PC-3 (cell line): ENCODE measurements at regions not wholly inside any gene's neighbourhood (a gene's known extent, or its start where the extent isn't known, plus 50 kb on each side); places are given as distances from the start of the nearest gene placed in this dataset.

Source experiments
- ATAC-seq: fragments of 200-7000 bp; cut with Tn5 transposase; 2 replicates; pipeline ENCODE4 v1.9.1; 2020; ENCODE audit warnings: mild to moderate bottlenecking, moderate library complexity
- BruUV-seq: library from RNA; stranded (reverse); fragments of 400-500 nt; replicated peaks from 2 replicates; lab custom pipeline; 2021; lab: Mats Ljungman, UMichigan
- CTCF ChIA-PET: fragments of 300-600 bp; sonication (Branson Sonifier 250); formaldehyde crosslinking; loops from one replicate; lab custom pipeline; 2022; ENCODE audit warnings: antibody characterized with exemption; lab: Charles Lee
- POLR2A ChIA-PET: fragments of 300-600 bp; sonication (Branson Sonifier 250); formaldehyde crosslinking; loops from one replicate; lab custom pipeline; 2022; ENCODE audit warnings: antibody characterized with exemption; ENCODE audit not compliant: unreplicated experiment; lab: Charles Lee
- DNase-seq: peaks from one replicate; pipeline ENCODE4 v3.0.0-alpha.2; 2015
- H2AFZ ChIP-seq: fragments of 300-600 bp; sonication (generic); 2 replicates; pipeline ENCODE4 v1.6.0; 2016; ENCODE audit warnings: antibody characterized with exemption, low read length
- H3F3A ChIP-seq: fragments of 300-600 bp; sonication (generic); one replicate; pipeline ENCODE4 v1.6.0; 2017; ENCODE audit warnings: antibody characterized with exemption, low read length, control low read depth, mild to moderate bottlenecking; ENCODE audit not compliant: unreplicated experiment
- H3K27ac ChIP-seq: fragments of 300-600 bp; sonication (generic); 2 replicates; pipeline ENCODE4 v1.5.1; 2016; ENCODE audit warnings: mild to moderate bottlenecking, low read length
- H3K27me3 ChIP-seq: fragments of 300-600 bp; sonication (generic); 2 replicates; pipeline ENCODE4 v1.6.1; 2016; ENCODE audit warnings: low read length, mixed read lengths
- H3K36me3 ChIP-seq: fragments of 300-600 bp; sonication (generic); 2 replicates; pipeline ENCODE4 v1.6.1; 2016; ENCODE audit warnings: low read depth, mixed run types, low read length, mixed read lengths
- H3K4me1 ChIP-seq: fragments of 300-600 bp; sonication (generic); 2 replicates; pipeline ENCODE4 v1.5.1; 2016; ENCODE audit warnings: low read length; ENCODE audit not compliant: insufficient read depth
- H3K4me2 ChIP-seq: fragments of 300-600 bp; sonication (generic); 2 replicates; pipeline ENCODE4 v1.6.0; 2016; ENCODE audit warnings: low read length
- H3K4me3 ChIP-seq: fragments of 300-600 bp; sonication (generic); 2 replicates; pipeline ENCODE4 v1.5.1; 2016; ENCODE audit warnings: mild to moderate bottlenecking, low read length, mixed read lengths
- H3K79me2 ChIP-seq: fragments of 300-600 bp; sonication (generic); 2 replicates; pipeline ENCODE4 v1.6.1; 2017; ENCODE audit warnings: low read length, mixed read lengths
- H3K9ac ChIP-seq: fragments of 300-600 bp; sonication (generic); 2 replicates; pipeline ENCODE4 v1.6.0; 2016; ENCODE audit warnings: mild to moderate bottlenecking, low read length
- H3K9me2 ChIP-seq: fragments of 300-600 bp; sonication (generic); replicated peaks from 2 replicates; pipeline ENCODE4 v1.6.1; 2016; ENCODE audit warnings: mixed run types, low read length, mixed read lengths
- H3K9me3 ChIP-seq: fragments of 300-600 bp; sonication (generic); 2 replicates; pipeline ENCODE4 v1.6.1; 2016; ENCODE audit warnings: low read length, mixed read lengths
- H4K20me1 ChIP-seq: fragments of 300-600 bp; sonication (generic); 2 replicates; pipeline ENCODE4 v1.6.1; 2016; ENCODE audit warnings: low read length, mixed read lengths
- CTCF ChIP-seq: fragments of 300-600 bp; sonication (generic); conservative IDR thresholded peaks from 2 replicates; pipeline ENCODE4 v1.5.1; 2017; ENCODE audit warnings: antibody characterized with exemption, low read depth, mild to moderate bottlenecking, low read length
- EZH2 ChIP-seq: fragments of 300-600 bp; sonication (generic); IDR thresholded peaks from one replicate; pipeline ENCODE4 v1.6.1; 2017; ENCODE audit warnings: antibody characterized with exemption, mild to moderate bottlenecking, low read length; ENCODE audit not compliant: unreplicated experiment
- EZH2phosphoT487 ChIP-seq: fragments of 300-600 bp; sonication (generic); IDR thresholded peaks from 2 replicates; pipeline ENCODE4 v1.6.1; 2018; ENCODE audit warnings: mild to moderate bottlenecking, antibody characterized with exemption, low read length, borderline replicate concordance
- intact Hi-C: fragments of 100-400 bp; cut with micrococcal nuclease; formaldehyde crosslinking; loops from 2 replicates; pipeline ENCODE4 v1.9.0; 2023

- no peak for DNase-seq
- no peaks in the 10 kb centered on the region for H4K20me1 ChIP-seq
- peaks cover 10% of the 10 kb centered on the region; the same call in 1 of the 2 replicates for H3K9me3 ChIP-seq
- intact Hi-C loops = no loop called here
- no peaks in the 10 kb centered on the region for H3F3A ChIP-seq
- H3K4me1 ChIP-seq = no peaks in the 10 kb centered on the region
- H3K36me3 ChIP-seq = no peaks in the 10 kb centered on the region
- TF ChIP-seq EZH2 = no peak
- TF ChIP-seq CTCF = no peak
- TF ChIP-seq EZH2phosphoT487 = no peak
- no peak overlapping the region for H3K27ac ChIP-seq
- ChIA-PET POLR2A (no interaction called here), CTCF (no interaction called here)
- no peak overlapping the region for H3K9ac ChIP-seq
- H3K4me3 ChIP-seq = no peak overlapping the region
- H3K79me2 ChIP-seq = no peaks in the 10 kb centered on the region
- BruUV-seq = no TSS peak
- H3K27me3 ChIP-seq = 0 out of 2 replicates have a peak, but pooled peaks cover 7% of the 10 kb centered on the region
- no peak overlapping the region for H2AFZ ChIP-seq
- H3K4me2 ChIP-seq = no peak overlapping the region
- H3K9me2 ChIP-seq = no peaks in the 10 kb centered on the region
- no peak for ATAC-seq
Observed at GRCh38 chr15:69686626-69687025, 234.0 kb downstream of the RPLP1 start.

- Histone ChIP-seq H3K27ac (no peak overlapping the region), H3K79me2 (no peaks in the 10 kb centered on the region), H3K4me3 (no peak overlapping the region), H3K9ac (no peak overlapping the region), H4K20me1 (no peaks in the 10 kb centered on the region), H3F3A (no peaks in the 10 kb centered on the region), H2AFZ (no peak overlapping the region), H3K4me1 (no peaks in the 10 kb centered on the region), H3K27me3 (peaks cover 13% of the 10 kb centered on the region), H3K9me2 (no peaks in the 10 kb centered on the region), H3K9me3 (peaks cover 10% of the 10 kb centered on the region; the same call in 1 of the 2 replicates), H3K4me2 (no peak overlapping the region), H3K36me3 (no peaks in the 10 kb centered on the region)
- ATAC-seq (no peak), DNase-seq (no peak)
- intact Hi-C loops = no loop called here
- ChIA-PET CTCF (no interaction called here), POLR2A (no interaction called here)
- no TSS peak for BruUV-seq
- TF ChIP-seq EZH2 (no peak), CTCF (no peak), EZH2phosphoT487 (no peak)
Observed at GRCh38 chr15:69689133-69689532, 236.5 kb downstream of the RPLP1 start.

GRCh38 chr15:69691307-69692015 lies 238.8 kb downstream of the RPLP1 start:
- Histone ChIP-seq H4K20me1 (no peaks in the 10 kb centered on the region), H3K9me2 (no peaks in the 10 kb centered on the region), H3F3A (no peaks in the 10 kb centered on the region), H3K9me3 (peaks cover 10% of the 10 kb centered on the region; the same call in 1 of the 2 replicates), H3K4me1 (no peaks in the 10 kb centered on the region), H3K4me2 (no peak overlapping the region), H2AFZ (no peak overlapping the region), H3K4me3 (no peak overlapping the region), H3K9ac (no peak overlapping the region), H3K79me2 (no peaks in the 10 kb centered on the region), H3K27ac (no peak overlapping the region), H3K36me3 (no peaks in the 10 kb centered on the region), H3K27me3 (peaks cover 15% of the 10 kb centered on the region)
- intact Hi-C loops = no loop called here
- ChIA-PET POLR2A (no interaction called here), CTCF (no interaction called here)
- TF ChIP-seq EZH2 = no peak
- no peak for ATAC-seq
- BruUV-seq = no TSS peak
- DNase-seq = no peak
